GM23338 (cell line): ENCODE measurements at regions not wholly inside any gene's neighbourhood (a gene's known extent, or its start where the extent isn't known, plus 50 kb on each side); places are given as distances from the start of the nearest gene placed in this dataset.
"Not testable (repeated sequence)": the region's sequence is repeated elsewhere in the genome, so short reads cannot be mapped to it uniquely, and the experiment has no call there.

ENCODE experiments used
- ATAC-seq: fragments of 200-7000 bp; cut with Tn5 transposase; 3 replicates; pipeline ENCODE4 v1.9.1; 2020
- DNase-seq: peaks from one replicate; pipeline ENCODE4 v3.0.0-alpha.2; 2015; ENCODE audit warnings: low spot score
- H2AFZ ChIP-seq: fragments of 200-600 bp; sonication (generic); 2 replicates; pipeline ENCODE4 v1.8.0; 2016; ENCODE audit warnings: antibody characterized with exemption, mild to moderate bottlenecking, moderate library complexity
- H3F3A ChIP-seq: fragments of 200-600 bp; sonication (generic); replicated peaks from 2 replicates; pipeline ENCODE4 v1.8.0; 2017; ENCODE audit warnings: antibody characterized with exemption, mixed run types, low read depth
- H3K27ac ChIP-seq: fragments of 200-600 bp; sonication (generic); 2 replicates; pipeline ENCODE4 v1.6.1; 2016; ENCODE audit warnings: low read depth
- H3K27me3 ChIP-seq: fragments of 200-600 bp; sonication (generic); 2 replicates; pipeline ENCODE4 v1.8.0; 2016; ENCODE audit warnings: mild to moderate bottlenecking, mixed run types, moderate library complexity; ENCODE audit not compliant: insufficient read depth
- H3K36me3 ChIP-seq: fragments of 200-600 bp; sonication (generic); 2 replicates; pipeline ENCODE4 v1.8.0; 2016; ENCODE audit warnings: mild to moderate bottlenecking; ENCODE audit not compliant: insufficient read depth
- H3K4me1 ChIP-seq: fragments of 200-600 bp; sonication (generic); 2 replicates; pipeline ENCODE4 v1.8.0; 2016; ENCODE audit warnings: mild to moderate bottlenecking, moderate library complexity; ENCODE audit not compliant: insufficient read depth
- H3K4me2 ChIP-seq: fragments of 200-600 bp; sonication (generic); 2 replicates; pipeline ENCODE4 v1.7.1; 2017; ENCODE audit warnings: mixed run types
- H3K4me3 ChIP-seq: fragments of 200-600 bp; sonication (generic); 2 replicates; pipeline ENCODE4 v1.6.1; 2016; ENCODE audit warnings: mixed run types
- H3K79me2 ChIP-seq: fragments of 200-600 bp; sonication (generic); replicated peaks from 2 replicates; pipeline ENCODE4 v1.8.0; 2017; ENCODE audit warnings: mild to moderate bottlenecking; ENCODE audit not compliant: insufficient read depth
- H3K9me2 ChIP-seq: fragments of 200-600 bp; sonication (generic); 2 replicates; pipeline ENCODE4 v1.8.0; 2017; ENCODE audit not compliant: insufficient read depth
- H4K20me1 ChIP-seq: fragments of 200-600 bp; sonication (generic); replicated peaks from 2 replicates; pipeline ENCODE4 v1.8.0; 2017; ENCODE audit warnings: mild to moderate bottlenecking; ENCODE audit not compliant: insufficient read depth
- H3K27ac Mint-ChIP-seq: 2 replicates; pipeline ENCODE4 v1.8.0; 2020; ENCODE audit warnings: inconsistent platforms, mild to moderate bottlenecking, moderate library complexity, mixed read lengths
- H3K27me3 Mint-ChIP-seq: 3 replicates; pipeline ENCODE4 v1.8.0; 2022; ENCODE audit warnings: low read depth, mild to moderate bottlenecking, moderate library complexity, mixed read lengths, inconsistent platforms; ENCODE audit not compliant: insufficient read depth, poor library complexity
- H3K36me3 Mint-ChIP-seq: 3 replicates; pipeline ENCODE4 v1.8.0; 2021; ENCODE audit warnings: low read depth, mild to moderate bottlenecking, inconsistent platforms, moderate library complexity, mixed read lengths
- H3K4me1 Mint-ChIP-seq: 3 replicates; pipeline ENCODE4 v1.8.0; 2020; ENCODE audit warnings: mild to moderate bottlenecking, inconsistent platforms, mixed read lengths
- H3K4me3 Mint-ChIP-seq: 3 replicates; pipeline ENCODE4 v1.8.0; 2021; ENCODE audit warnings: moderate library complexity, mild to moderate bottlenecking, inconsistent platforms, mixed read lengths
- H3K9me3 Mint-ChIP-seq: 3 replicates; pipeline ENCODE4 v1.8.0; 2020; ENCODE audit warnings: moderate library complexity, mild to moderate bottlenecking, inconsistent platforms, mixed read lengths
- CREB1 ChIP-seq: fragments of 250-450 bp; sonication (Bioruptor Pico); IDR thresholded peaks from 2 replicates; pipeline ENCODE4 v1.5.0; 2020; ENCODE audit warnings: low read depth, mild to moderate bottlenecking, moderate library complexity
- EZH2phosphoT487 ChIP-seq: fragments of 200-600 bp; sonication (generic); IDR thresholded peaks from one replicate; pipeline ENCODE4 v1.8.1; 2018; ENCODE audit warnings: antibody characterized with exemption; ENCODE audit not compliant: unreplicated experiment
- ZNF331 ChIP-seq: fragments of 250-450 bp; sonication (Bioruptor Pico); IDR thresholded peaks from 2 replicates; pipeline ENCODE4 v1.5.0; 2020; ENCODE audit warnings: low read depth, mild to moderate bottlenecking, moderate library complexity
- TF ChIP-seq, protein P1 (sequence below): IDR thresholded peaks from one replicate; pipeline ENCODE4 v1.6.1; 2018; ENCODE audit warnings: antibody characterized with exemption; ENCODE audit not compliant: unreplicated experiment
- TF ChIP-seq, protein P2 (sequence below): fragments of 250-450 bp; sonication (Bioruptor Pico); IDR thresholded peaks from 2 replicates; pipeline ENCODE4 v1.5.0; 2020; ENCODE audit warnings: mild to moderate bottlenecking, moderate library complexity
- TF ChIP-seq, protein P3 (sequence below), 2 experiments: fragments of 200-600 bp in 1 of 2; sonication (generic) in 1 of 2; conservative IDR thresholded peaks; 2 replicates each; pipeline versions ENCODE4 v1.5.1 to v1.6.1; 2016 to 2017; ENCODE audit warnings: antibody characterized with exemption in 2 of 2, low read depth in 2 of 2, mild to moderate bottlenecking in 2 of 2, moderate library complexity in 1 of 2

DNA sequence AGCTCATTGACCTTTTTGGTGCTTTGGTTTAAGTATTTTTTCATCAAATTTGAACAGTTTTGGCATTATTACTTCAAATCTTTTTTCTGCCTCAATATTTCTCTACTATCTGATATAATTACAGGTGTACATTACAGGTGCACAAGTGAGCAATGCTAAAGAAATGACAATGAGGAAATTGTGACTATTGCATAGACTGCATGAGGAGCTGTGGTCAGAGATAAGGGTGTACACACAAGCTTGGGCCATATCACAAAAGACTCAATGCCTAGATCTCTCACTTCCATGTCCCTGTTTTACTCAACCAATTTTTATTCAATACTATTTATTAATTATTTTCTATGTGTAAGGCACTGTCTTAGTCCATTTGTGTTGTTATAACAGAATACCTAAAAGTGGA lies 251.0 kb upstream of the UBASH3B start:
- ATAC-seq (no peak), DNase-seq (no peak)
- no peaks in the 10 kb centered on the region for H3K4me1 ChIP-seq
- no peaks in the 10 kb centered on the region for H4K20me1 ChIP-seq
- H3K79me2 ChIP-seq, result no peaks in the 10 kb centered on the region
- no peak overlapping the region for H2AFZ ChIP-seq
- H3K4me3 ChIP-seq, result no peak overlapping the region
- no peak overlapping the region for H3K27ac ChIP-seq
- Mint-ChIP-seq H3K27me3 (peaks cover 3% of the 10 kb centered on the region), H3K36me3 (no peaks in the 10 kb centered on the region), H3K27ac (no peak overlapping the region), H3K4me1 (no peaks in the 10 kb centered on the region), H3K4me3 (no peak overlapping the region), H3K9me3 (no peaks in the 10 kb centered on the region)
- no peaks in the 10 kb centered on the region for H3K9me2 ChIP-seq
- no peak for TF ChIP-seq EZH2phosphoT487
- H3F3A ChIP-seq, result no peaks in the 10 kb centered on the region
- H3K4me2 ChIP-seq, result no peak overlapping the region
- no peaks in the 10 kb centered on the region for H3K36me3 ChIP-seq
- no peaks in the 10 kb centered on the region for H3K27me3 ChIP-seq

DNA sequence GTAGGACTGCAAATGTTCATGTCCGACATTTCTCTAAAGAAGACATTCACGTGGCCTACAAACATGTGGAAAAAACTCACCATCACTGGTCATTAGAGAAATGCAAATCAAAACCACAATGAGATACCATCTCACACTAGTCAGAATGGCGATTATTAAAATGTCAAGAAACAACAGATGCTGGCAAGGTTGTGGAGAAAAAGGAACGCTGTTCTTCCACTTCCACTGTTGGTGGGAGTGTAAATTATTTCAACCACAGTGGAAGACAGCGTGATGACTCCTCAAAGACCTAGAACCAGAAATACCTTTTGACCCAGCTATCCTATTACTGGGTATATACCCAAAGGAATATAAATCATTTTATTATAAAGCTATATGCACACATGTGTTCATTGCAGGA lies 253.9 kb upstream of the UBASH3B start:
- not testable (repeated sequence) for H2AFZ ChIP-seq, H3K36me3 Mint-ChIP-seq, H3K27me3 ChIP-seq, H3F3A ChIP-seq, H3K36me3 ChIP-seq, H3K4me2 ChIP-seq, H3K4me3 Mint-ChIP-seq, H3K9me3 Mint-ChIP-seq, H3K27ac ChIP-seq, H3K27ac Mint-ChIP-seq, ATAC-seq, H3K4me3 ChIP-seq, H4K20me1 ChIP-seq, H3K4me1 ChIP-seq, H3K4me1 Mint-ChIP-seq, H3K27me3 Mint-ChIP-seq, DNase-seq, H3K79me2 ChIP-seq, H3K9me2 ChIP-seq

DNA sequence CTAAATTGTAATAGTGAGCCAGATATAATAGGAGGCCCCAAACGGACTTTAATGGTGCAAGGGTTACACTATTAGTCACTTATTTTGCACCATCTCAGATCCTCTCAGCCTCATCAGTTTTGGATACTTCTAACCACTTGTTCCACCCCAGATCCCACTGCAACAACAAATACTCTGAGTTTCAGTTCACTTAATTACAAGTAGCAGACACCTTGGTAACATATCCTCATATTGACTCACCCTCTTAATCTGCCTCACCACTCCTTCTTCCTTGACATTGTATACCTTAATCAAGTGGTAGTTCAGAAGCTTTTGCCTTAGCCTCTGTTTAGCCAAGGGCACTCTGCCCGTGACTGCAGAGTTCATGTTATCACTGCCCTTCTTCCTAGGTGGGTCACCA lies 256.1 kb upstream of the UBASH3B start:
- ATAC-seq (no peak), DNase-seq (no peak)
- Mint-ChIP-seq H3K27me3 (no peaks in the 10 kb centered on the region), H3K27ac (no peak overlapping the region; the same call in 1 of the 2 replicates), H3K4me3 (no peak overlapping the region), H3K36me3 (no peaks in the 10 kb centered on the region), H3K9me3 (no peaks in the 10 kb centered on the region), H3K4me1 (no peaks in the 10 kb centered on the region)
- Histone ChIP-seq H3F3A (no peaks in the 10 kb centered on the region), H3K79me2 (no peaks in the 10 kb centered on the region), H3K4me2 (no peak overlapping the region), H2AFZ (no peak overlapping the region), H3K27ac (no peak overlapping the region), H3K4me1 (no peaks in the 10 kb centered on the region), H3K36me3 (no peaks in the 10 kb centered on the region), H4K20me1 (no peaks in the 10 kb centered on the region), H3K9me2 (no peaks in the 10 kb centered on the region), H3K27me3 (no peaks in the 10 kb centered on the region), H3K4me3 (no peak overlapping the region)
- TF ChIP-seq EZH2phosphoT487 (no peak), ZNF331 (CRISPR knock-in tag) (no peak), CREB1 (CRISPR knock-in tag) (no peak)
- TF ChIP-seq, protein P1, sequence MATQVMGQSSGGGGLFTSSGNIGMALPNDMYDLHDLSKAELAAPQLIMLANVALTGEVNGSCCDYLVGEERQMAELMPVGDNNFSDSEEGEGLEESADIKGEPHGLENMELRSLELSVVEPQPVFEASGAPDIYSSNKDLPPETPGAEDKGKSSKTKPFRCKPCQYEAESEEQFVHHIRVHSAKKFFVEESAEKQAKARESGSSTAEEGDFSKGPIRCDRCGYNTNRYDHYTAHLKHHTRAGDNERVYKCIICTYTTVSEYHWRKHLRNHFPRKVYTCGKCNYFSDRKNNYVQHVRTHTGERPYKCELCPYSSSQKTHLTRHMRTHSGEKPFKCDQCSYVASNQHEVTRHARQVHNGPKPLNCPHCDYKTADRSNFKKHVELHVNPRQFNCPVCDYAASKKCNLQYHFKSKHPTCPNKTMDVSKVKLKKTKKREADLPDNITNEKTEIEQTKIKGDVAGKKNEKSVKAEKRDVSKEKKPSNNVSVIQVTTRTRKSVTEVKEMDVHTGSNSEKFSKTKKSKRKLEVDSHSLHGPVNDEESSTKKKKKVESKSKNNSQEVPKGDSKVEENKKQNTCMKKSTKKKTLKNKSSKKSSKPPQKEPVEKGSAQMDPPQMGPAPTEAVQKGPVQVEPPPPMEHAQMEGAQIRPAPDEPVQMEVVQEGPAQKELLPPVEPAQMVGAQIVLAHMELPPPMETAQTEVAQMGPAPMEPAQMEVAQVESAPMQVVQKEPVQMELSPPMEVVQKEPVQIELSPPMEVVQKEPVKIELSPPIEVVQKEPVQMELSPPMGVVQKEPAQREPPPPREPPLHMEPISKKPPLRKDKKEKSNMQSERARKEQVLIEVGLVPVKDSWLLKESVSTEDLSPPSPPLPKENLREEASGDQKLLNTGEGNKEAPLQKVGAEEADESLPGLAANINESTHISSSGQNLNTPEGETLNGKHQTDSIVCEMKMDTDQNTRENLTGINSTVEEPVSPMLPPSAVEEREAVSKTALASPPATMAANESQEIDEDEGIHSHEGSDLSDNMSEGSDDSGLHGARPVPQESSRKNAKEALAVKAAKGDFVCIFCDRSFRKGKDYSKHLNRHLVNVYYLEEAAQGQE, result no peak
- TF ChIP-seq, protein P2, sequence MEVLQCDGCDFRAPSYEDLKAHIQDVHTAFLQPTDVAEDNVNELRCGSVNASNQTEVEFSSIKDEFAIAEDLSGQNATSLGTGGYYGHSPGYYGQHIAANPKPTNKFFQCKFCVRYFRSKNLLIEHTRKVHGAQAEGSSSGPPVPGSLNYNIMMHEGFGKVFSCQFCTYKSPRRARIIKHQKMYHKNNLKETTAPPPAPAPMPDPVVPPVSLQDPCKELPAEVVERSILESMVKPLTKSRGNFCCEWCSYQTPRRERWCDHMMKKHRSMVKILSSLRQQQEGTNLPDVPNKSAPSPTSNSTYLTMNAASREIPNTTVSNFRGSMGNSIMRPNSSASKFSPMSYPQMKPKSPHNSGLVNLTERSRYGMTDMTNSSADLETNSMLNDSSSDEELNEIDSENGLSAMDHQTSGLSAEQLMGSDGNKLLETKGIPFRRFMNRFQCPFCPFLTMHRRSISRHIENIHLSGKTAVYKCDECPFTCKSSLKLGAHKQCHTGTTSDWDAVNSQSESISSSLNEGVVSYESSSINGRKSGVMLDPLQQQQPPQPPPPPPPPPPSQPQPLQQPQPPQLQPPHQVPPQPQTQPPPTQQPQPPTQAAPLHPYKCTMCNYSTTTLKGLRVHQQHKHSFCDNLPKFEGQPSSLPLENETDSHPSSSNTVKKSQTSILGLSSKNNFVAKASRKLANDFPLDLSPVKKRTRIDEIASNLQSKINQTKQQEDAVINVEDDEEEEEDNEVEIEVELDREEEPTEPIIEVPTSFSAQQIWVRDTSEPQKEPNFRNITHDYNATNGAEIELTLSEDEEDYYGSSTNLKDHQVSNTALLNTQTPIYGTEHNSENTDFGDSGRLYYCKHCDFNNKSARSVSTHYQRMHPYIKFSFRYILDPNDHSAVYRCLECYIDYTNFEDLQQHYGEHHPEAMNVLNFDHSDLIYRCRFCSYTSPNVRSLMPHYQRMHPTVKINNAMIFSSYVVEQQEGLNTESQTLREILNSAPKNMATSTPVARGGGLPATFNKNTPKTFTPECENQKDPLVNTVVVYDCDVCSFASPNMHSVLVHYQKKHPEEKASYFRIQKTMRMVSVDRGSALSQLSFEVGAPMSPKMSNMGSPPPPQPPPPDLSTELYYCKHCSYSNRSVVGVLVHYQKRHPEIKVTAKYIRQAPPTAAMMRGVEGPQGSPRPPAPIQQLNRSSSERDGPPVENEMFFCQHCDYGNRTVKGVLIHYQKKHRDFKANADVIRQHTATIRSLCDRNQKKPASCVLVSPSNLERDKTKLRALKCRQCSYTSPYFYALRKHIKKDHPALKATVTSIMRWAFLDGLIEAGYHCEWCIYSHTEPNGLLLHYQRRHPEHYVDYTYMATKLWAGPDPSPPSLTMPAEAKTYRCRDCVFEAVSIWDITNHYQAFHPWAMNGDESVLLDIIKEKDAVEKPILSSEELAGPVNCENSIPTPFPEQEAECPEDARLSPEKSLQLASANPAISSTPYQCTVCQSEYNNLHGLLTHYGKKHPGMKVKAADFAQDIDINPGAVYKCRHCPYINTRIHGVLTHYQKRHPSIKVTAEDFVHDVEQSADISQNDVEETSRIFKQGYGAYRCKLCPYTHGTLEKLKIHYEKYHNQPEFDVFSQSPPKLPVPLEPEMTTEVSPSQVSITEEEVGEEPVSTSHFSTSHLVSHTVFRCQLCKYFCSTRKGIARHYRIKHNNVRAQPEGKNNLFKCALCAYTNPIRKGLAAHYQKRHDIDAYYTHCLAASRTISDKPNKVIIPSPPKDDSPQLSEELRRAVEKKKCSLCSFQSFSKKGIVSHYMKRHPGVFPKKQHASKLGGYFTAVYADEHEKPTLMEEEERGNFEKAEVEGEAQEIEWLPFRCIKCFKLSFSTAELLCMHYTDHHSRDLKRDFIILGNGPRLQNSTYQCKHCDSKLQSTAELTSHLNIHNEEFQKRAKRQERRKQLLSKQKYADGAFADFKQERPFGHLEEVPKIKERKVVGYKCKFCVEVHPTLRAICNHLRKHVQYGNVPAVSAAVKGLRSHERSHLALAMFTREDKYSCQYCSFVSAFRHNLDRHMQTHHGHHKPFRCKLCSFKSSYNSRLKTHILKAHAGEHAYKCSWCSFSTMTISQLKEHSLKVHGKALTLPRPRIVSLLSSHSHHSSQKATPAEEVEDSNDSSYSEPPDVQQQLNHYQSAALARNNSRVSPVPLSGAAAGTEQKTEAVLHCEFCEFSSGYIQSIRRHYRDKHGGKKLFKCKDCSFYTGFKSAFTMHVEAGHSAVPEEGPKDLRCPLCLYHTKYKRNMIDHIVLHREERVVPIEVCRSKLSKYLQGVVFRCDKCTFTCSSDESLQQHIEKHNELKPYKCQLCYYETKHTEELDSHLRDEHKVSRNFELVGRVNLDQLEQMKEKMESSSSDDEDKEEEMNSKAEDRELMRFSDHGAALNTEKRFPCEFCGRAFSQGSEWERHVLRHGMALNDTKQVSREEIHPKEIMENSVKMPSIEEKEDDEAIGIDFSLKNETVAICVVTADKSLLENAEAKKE, result no peak
- TF ChIP-seq, protein P3, sequence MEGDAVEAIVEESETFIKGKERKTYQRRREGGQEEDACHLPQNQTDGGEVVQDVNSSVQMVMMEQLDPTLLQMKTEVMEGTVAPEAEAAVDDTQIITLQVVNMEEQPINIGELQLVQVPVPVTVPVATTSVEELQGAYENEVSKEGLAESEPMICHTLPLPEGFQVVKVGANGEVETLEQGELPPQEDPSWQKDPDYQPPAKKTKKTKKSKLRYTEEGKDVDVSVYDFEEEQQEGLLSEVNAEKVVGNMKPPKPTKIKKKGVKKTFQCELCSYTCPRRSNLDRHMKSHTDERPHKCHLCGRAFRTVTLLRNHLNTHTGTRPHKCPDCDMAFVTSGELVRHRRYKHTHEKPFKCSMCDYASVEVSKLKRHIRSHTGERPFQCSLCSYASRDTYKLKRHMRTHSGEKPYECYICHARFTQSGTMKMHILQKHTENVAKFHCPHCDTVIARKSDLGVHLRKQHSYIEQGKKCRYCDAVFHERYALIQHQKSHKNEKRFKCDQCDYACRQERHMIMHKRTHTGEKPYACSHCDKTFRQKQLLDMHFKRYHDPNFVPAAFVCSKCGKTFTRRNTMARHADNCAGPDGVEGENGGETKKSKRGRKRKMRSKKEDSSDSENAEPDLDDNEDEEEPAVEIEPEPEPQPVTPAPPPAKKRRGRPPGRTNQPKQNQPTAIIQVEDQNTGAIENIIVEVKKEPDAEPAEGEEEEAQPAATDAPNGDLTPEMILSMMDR (conservative IDR thresholded peaks at IDR 0.05; ENCODE audit: low read depth in 2 of 2), result no peak
